GM19452 (cell line): ENCODE measurements at regions not wholly inside any gene's neighbourhood (a gene's known extent, or its start where the extent isn't known, plus 50 kb on each side); places are given as distances from the start of the nearest gene placed in this dataset.
"Not testable (repeated sequence)": the region's sequence is repeated elsewhere in the genome, so short reads cannot be mapped to it uniquely, and the experiment has no call there.

Experiments used
- ATAC-seq: cut with Tn5 transposase; IDR thresholded peaks from one replicate; pipeline ENCODE4 v1.9.1; 2021; ENCODE audit not compliant: unreplicated experiment

GRCh38 chr9:15047028-15047551, 136.9 kb upstream of the FREM1 start:
- no peak for ATAC-seq

GRCh38 chr9:15033316-15033715, 123.1 kb upstream of the FREM1 start:
- no peak for ATAC-seq

DNA sequence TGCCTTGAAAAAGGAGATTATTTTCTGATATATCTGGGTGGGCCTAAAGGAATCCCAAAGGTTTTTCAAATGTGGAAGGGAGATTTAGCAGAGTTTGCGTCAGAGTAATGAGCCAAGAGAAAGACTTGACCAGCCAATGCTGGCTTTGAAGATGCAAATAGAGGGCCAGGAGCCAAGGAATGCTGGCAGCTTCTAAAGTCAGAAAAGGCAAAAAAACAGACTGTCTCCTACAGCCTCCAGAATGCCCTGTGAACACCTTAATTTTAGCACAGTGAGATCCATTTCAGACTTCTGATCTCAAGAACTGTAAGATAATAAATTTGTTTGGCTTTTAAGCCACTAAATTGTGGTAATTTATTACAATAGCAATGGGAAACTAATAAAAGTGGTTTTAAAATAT, 122.6 kb upstream of the FREM1 start:
- no peak for ATAC-seq

DNA sequence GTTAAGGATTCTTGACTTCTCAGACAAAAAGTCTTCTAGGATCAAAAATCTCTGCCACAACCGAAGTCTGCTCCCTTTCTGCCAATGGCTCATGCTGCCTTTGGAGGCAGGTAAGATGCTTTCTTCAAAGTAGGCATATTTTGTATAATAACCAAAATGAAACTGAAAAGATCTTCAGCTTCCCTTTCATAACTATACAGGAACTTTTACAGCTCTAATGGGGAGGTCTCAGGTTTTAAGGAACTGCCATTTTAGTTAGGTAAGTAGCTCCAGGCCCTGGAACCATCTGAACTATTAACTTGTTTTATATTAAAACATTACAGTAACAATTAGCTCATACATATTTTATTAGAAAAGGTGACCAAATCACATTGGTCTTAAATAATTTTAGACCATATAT, 110.9 kb upstream of the FREM1 start:
- ATAC-seq: no peak

GRCh38 chr9:15018096-15018637, 107.9 kb upstream of the FREM1 start:
- ATAC-seq: no peak

- no peak for ATAC-seq
Observed at GRCh38 chr9:15010581-15010980, 100.4 kb upstream of the FREM1 start.

GRCh38 chr9:15007698-15008097, 97.5 kb upstream of the FREM1 start:
- no peak for ATAC-seq

- no peak for ATAC-seq
Observed at GRCh38 chr9:14994738-14995137, 84.5 kb upstream of the FREM1 start.

- ATAC-seq: no peak
Observed at GRCh38 chr9:14993901-14994554, 83.8 kb upstream of the FREM1 start.

DNA sequence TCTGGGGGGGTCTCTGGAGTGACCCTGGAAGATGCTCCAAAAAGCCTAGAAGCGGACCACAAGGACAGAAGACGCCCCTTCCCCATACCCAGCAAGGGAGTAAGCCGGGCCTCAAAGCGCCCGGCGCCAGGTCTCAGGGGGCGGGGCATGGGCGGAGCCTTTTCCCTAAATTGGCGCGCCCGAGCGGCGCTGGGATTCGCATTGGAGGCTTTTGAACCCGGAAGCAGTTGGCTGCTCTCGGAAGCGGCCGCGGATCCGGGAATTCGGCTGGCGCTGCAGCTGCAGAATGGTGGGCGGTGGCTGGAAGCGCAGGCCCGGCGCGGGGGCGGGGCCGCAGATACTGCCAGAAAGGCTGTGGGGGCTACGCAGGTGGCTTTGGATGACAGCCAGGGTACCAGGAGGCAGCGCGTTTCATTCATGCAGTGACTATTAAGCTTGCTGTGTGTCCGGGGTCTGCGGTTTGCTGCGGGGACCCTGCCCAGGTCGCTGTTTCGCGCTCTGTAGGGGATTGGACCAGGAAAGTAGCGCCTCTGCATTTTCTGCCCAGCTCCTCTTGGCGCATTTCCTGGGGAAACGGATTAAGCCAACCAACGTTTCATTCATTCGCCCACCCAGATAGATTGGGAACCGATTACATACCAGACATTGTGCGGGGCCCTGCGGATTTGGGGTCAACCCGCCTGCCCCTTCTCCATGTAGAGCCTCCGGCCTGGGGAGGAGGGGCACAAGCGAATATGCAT, 83.0 kb upstream of the FREM1 start:
- ATAC-seq: no peak

- ATAC-seq: no peak
Observed at GRCh38 chr9:14992516-14992915, 82.3 kb upstream of the FREM1 start.

DNA sequence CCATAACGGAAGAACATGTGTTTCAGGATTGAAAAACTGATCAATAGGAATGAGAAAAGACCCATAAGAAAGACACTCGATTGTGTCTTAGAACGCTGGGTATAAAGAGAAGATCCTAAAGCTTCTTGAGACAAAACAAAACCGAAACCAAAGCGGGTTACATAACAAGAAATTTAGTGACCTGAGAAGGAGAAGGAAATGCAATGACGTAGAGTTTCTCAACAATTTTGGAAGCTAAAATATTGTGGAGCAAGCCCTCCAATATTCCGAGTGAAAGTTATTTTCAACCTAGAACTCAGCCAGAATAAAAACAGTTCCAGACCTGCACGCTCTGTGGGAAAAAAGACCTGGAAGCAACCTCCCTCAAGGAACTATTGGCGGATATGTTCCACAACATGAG, 81.9 kb upstream of the FREM1 start:
- ATAC-seq: no peak

DNA sequence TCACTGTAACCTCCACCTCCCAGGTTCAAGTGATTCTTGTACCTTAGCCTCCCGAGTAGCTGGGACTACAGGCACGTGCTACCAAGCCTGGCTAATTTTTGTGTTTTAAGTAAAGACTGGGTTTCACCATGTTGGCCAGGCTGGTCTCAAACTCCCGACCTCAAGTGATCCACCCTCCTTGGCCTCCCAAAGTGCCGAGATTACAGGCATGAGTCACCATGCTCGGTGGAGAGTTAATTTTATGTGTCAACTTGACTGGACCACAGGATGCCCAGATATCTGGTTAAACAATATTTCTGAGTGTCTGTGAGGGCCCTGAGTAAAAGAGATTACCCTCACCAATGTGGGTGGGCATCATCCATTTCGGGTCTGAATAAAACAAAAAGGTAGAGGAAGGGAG, 80.4 kb upstream of the FREM1 start:
- not testable (repeated sequence) for ATAC-seq

DNA sequence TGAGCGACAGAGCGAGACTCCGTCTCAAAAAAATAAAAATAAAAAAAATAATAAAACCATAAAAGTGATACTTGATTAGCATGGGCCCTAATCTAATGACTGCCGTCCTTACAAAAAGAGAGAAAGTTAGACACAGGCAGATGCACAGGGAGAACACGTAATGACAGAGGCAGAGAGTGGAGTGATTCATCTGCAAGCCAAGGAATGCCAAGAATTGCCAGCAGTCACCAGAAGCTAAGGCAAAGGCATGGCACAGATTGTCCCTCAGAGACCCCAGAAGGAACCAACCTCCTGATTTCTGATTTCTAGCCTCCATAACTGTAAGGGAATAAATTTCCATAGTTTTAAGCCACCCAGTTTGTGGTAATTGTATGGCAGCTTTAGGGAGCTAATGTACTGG, 79.6 kb upstream of the FREM1 start:
- ATAC-seq: no peak

GRCh38 chr9:14989336-14989735, 79.1 kb upstream of the FREM1 start:
- ATAC-seq: not testable (repeated sequence)

DNA sequence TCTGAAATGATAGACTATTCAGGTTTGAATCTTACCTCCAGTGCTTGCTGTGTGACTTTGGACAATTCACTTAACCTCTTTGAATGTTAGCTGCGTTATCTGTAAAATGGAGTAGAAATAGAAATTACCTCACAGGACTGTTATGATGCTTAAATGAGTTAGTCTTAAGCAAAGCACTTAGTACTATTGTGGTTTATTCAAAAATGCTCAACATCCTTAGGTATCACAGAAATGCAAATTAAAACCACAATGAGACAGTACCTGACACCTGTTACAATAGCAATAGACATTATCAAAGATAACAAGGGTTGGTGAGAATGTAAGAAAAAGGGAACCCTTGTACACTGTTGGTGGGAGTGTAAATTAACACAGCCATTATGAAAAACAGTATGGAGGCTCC, 77.6 kb upstream of the FREM1 start:
- no peak for ATAC-seq

- no peak for ATAC-seq
Observed at GRCh38 chr9:14985419-14985818, 75.2 kb upstream of the FREM1 start.

GRCh38 chr9:14983599-14983998, 73.4 kb upstream of the FREM1 start:
- no peak for ATAC-seq

DNA sequence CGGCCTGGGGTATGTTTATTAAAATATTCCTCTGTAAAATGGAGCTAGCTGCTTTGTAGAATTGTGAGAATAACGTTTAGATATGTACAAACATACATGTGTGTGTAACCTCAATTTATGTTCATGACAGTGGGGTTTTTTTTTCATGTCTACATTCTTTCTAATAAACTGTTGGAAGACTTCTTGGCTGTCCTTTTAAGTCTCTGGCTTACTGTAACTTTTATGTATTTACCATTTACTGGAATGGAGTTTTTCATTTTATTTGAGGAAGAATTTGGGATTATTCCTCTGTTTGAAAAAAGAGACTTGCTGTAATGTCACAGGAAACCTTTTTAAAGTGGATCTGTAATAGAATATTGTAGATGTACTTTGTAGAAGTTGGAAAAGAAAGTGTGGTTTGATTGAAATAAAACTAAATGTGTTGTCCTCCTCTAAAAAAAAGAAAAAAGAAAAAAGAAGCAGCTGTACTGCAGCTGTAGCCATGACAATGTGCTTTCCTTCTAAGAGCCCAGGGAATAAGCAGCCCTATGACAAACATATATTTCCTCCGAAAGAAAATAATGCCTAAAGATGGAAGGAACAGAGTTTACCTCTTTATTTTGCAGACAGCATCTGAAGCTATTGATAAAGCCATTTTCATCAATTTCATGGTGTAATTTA, 71.2 kb upstream of the FREM1 start:
- no peak for ATAC-seq

- no peak for ATAC-seq
Observed at GRCh38 chr9:14978022-14979000, 68.1 kb upstream of the FREM1 start.
